ENCODE measurements at regions not wholly inside any gene's neighbourhood (a gene's known extent, or its start where the extent isn't known, plus 50 kb on each side); places are given as distances from the start of the nearest gene placed in this dataset.

DNA sequence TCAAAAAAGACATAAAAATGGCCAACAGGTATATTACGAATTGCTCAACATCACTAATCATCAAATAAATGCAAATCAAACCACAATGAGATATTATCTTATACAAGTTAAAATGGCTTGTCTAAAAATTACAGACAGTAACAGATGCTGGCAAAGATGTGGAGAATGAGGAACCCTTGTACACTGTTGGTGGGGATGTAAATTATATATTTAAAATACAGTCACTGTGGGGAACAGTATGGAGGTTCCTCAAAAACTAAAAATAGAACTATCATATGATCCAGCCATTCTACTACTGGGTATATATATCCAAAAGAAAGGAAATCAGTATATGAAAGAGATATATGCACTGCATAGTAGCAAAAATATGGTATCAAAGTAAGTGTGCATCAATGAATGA, 1037.2 kb upstream of the B3GALT2 start:
- 72 to 87% (median 74%) methylated on average over 1 of the region's 1 CpG for WGBS, 4 donors
- TF ChIP-seq POLR2A (IDR thresholded peaks at IDR 0.05): no peak
- TF ChIP-seq, protein P1, sequence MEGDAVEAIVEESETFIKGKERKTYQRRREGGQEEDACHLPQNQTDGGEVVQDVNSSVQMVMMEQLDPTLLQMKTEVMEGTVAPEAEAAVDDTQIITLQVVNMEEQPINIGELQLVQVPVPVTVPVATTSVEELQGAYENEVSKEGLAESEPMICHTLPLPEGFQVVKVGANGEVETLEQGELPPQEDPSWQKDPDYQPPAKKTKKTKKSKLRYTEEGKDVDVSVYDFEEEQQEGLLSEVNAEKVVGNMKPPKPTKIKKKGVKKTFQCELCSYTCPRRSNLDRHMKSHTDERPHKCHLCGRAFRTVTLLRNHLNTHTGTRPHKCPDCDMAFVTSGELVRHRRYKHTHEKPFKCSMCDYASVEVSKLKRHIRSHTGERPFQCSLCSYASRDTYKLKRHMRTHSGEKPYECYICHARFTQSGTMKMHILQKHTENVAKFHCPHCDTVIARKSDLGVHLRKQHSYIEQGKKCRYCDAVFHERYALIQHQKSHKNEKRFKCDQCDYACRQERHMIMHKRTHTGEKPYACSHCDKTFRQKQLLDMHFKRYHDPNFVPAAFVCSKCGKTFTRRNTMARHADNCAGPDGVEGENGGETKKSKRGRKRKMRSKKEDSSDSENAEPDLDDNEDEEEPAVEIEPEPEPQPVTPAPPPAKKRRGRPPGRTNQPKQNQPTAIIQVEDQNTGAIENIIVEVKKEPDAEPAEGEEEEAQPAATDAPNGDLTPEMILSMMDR (IDR thresholded peaks at IDR 0.05): no peak

DNA sequence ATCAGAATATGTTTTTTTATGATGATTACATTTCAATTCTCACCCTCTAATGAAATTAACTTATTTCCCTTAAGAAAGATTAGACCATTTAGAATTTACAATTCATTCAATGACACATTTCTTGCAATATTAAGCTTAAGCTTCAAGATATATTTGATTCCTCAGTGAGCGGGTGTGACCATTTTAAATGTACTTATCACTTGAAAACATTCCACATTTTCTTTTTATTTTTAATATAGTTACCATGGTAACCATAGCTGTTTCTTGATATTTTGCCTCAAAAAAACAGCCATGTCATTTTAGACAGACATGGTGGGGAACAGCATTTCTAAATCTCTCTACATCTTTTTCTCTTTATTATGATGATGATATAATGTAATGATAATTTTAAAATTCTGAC, 1029.0 kb upstream of the B3GALT2 start:
- intact Hi-C loops (cut with DNase I): no loop called here
- WGBS, 4 donors: 87 to 94% (median 93%) methylated on average over 1 of the region's 1 CpG
- Histone ChIP-seq H3K27ac (no peak overlapping the region), H3K9me3 (no peaks in the 10 kb centered on the region), H3K27me3 (no peaks in the 10 kb centered on the region), H3K4me3 (no peak overlapping the region), H3K36me3 (no peaks in the 10 kb centered on the region), H3K4me1 (no peaks in the 10 kb centered on the region)
- DNase-seq: no peak
- no peak for ATAC-seq
- TF ChIP-seq, protein P1 (IDR thresholded peaks at IDR 0.05): no peak
- TF ChIP-seq POLR2A (IDR thresholded peaks at IDR 0.05): no peak

More for the DNA sequence above, 1037.2 kb upstream of the B3GALT2 start:
- Histone ChIP-seq H3K4me1 (peaks cover 0 to 12% (median 0%) of the 10 kb centered on the region in 12 donors), H3K9me3 (peaks cover 0 to 11% (median 0%) of the 10 kb centered on the region in 12 donors), H3K36me3 (no peaks in the 10 kb centered on the region), H3K27me3 (no peaks in the 10 kb centered on the region), H3K27ac (no peak overlapping the region), H3K4me3 (no peak overlapping the region)
- intact Hi-C loops (cut with DNase I): no loop called here
- ATAC-seq: no peak
- no peak for DNase-seq

DNA sequence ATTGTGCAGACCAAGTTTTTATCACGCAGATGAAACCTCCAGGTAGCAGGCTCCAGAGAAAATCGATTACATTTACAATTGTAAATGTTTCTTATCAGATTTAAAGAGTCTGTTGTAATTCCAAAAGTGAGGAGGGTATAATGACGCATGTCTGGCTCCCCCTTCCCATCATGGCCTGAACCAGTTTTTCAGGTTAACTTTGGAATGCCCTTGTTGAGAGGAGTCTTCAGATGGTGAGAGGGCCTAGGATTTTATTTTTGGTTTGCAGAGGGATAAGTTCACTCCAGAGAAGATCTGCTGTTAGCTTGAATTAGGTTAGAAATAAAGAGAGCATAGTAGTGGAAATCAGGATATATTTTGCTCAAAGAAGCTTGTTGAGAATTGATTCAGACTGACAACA, 1028.3 kb upstream of the B3GALT2 start:
- H3K27me3 ChIP-seq: no peaks in the 10 kb centered on the region
- TF ChIP-seq, protein P1 (IDR thresholded peaks at IDR 0.05): no peak
- no peak for TF ChIP-seq POLR2A (IDR thresholded peaks at IDR 0.05)
- H3K4me3 ChIP-seq: no peak overlapping the region
- no peaks in the 10 kb centered on the region for H3K4me1 ChIP-seq
- no peak overlapping the region for H3K27ac ChIP-seq
- H3K9me3 ChIP-seq: no peaks in the 10 kb centered on the region
- ATAC-seq (no peak), DNase-seq (no peak)
- 80 to 86% (median 83%) methylated on average over 3 of the region's 3 CpGs for WGBS, 4 donors
- intact Hi-C loops (cut with DNase I): no loop called here
- H3K36me3 ChIP-seq: no peaks in the 10 kb centered on the region

DNA sequence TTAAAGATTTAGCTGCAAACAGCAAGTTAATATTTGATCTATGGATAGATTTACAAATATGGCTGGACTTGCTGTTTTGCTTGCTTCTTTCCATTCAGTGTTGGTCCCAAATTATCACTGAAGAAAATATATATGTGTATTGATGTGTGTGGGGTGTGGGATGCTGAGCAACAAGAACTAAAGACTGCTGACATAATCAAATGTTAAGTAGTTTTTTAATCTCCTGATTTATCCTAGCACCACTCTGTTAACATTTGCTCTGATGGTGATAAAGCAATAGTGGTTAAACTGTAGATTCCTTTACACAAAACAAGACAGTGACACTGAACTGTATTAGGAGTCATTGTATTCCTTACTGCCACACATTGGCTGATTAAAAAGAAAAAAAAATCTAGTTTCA, 1023.5 kb upstream of the B3GALT2 start:
- no peak for ATAC-seq
- no peak overlapping the region for H3K4me3 ChIP-seq
- intact Hi-C loops (cut with DNase I): no loop called here
- H3K9me3 ChIP-seq: peaks cover 0 to 2% (median 0%) of the 10 kb centered on the region in 12 donors
- no peaks in the 10 kb centered on the region for H3K27me3 ChIP-seq
- no peaks in the 10 kb centered on the region for H3K36me3 ChIP-seq
- TF ChIP-seq, protein P1 (IDR thresholded peaks at IDR 0.05): no peak
- TF ChIP-seq POLR2A (IDR thresholded peaks at IDR 0.05): no peak
- DNase-seq: no peak
- H3K4me1 ChIP-seq: no peaks in the 10 kb centered on the region
- H3K27ac ChIP-seq: no peak overlapping the region

Measured in heart left ventricle (tissue), 16 donors.